PC-9 (cell line): ENCODE measurements at regions not wholly inside any gene's neighbourhood (a gene's known extent, or its start where the extent isn't known, plus 50 kb on each side); places are given as distances from the start of the nearest gene placed in this dataset.

Experiments
- BruUV-seq: library from RNA; stranded (reverse); fragments of 400-500 nt; replicated peaks from 2 replicates; lab custom pipeline; 2021; lab: Mats Ljungman, UMichigan
- CTCF ChIA-PET: fragments of 300-600 bp; sonication (Branson Sonifier 250); formaldehyde crosslinking; loops from one replicate; lab custom pipeline; 2022; ENCODE audit warnings: antibody characterized with exemption; lab: Charles Lee
- POLR2A ChIA-PET: fragments of 300-600 bp; sonication (Branson Sonifier 250); formaldehyde crosslinking; loops from one replicate; lab custom pipeline; 2022; ENCODE audit warnings: antibody characterized with exemption; ENCODE audit not compliant: unreplicated experiment; lab: Charles Lee
- DNase-seq, 2 experiments: peaks; one replicate each; pipeline versions ENCODE4 v3.0.0 to v3.0.0-alpha.2; 2015 to 2022; ENCODE audit warnings: mixed read lengths in 1 of 2
- H2AFZ ChIP-seq: fragments of 200-600 bp; sonication (generic); 2 replicates; pipeline ENCODE4 v1.8.1; 2017; ENCODE audit warnings: antibody characterized with exemption
- H3F3A ChIP-seq: fragments of 200-600 bp; sonication (generic); 2 replicates; pipeline ENCODE4 v1.8.1; 2017; ENCODE audit warnings: antibody characterized with exemption, mild to moderate bottlenecking, low read depth; ENCODE audit not compliant: insufficient read depth
- H3K27ac ChIP-seq: fragments of 200-600 bp; sonication (generic); 2 replicates; pipeline ENCODE4 v1.6.1; 2016; ENCODE audit warnings: mixed run types
- H3K27me3 ChIP-seq: fragments of 200-600 bp; sonication (generic); 2 replicates; pipeline ENCODE4 v1.6.1; 2016; ENCODE audit warnings: low read depth, mixed run types; ENCODE audit not compliant: insufficient read depth
- H3K36me3 ChIP-seq: fragments of 200-600 bp; sonication (generic); 2 replicates; pipeline ENCODE4 v1.6.1; 2016; ENCODE audit warnings: low read depth, mixed run types
- H3K4me1 ChIP-seq: fragments of 200-600 bp; sonication (generic); replicated peaks from 2 replicates; pipeline ENCODE4 v1.6.1; 2016; ENCODE audit warnings: mixed run types; ENCODE audit not compliant: insufficient read depth
- H3K4me2 ChIP-seq: fragments of 200-600 bp; sonication (generic); 2 replicates; pipeline ENCODE4 v1.6.1; 2017; ENCODE audit warnings: mixed run types
- H3K4me3 ChIP-seq: fragments of 200-600 bp; sonication (generic); 2 replicates; pipeline ENCODE4 v1.6.1; 2016; ENCODE audit warnings: mixed run types
- H3K79me2 ChIP-seq: fragments of 200-600 bp; sonication (generic); 2 replicates; pipeline ENCODE4 v1.6.1; 2017; ENCODE audit warnings: low read depth, mixed run types
- H3K9me2 ChIP-seq: fragments of 200-600 bp; sonication (generic); 2 replicates; pipeline ENCODE4 v1.8.1; 2017; ENCODE audit warnings: mild to moderate bottlenecking; ENCODE audit not compliant: insufficient read depth
- H3K9me3 ChIP-seq: fragments of 200-600 bp; sonication (generic); 2 replicates; pipeline ENCODE4 v1.8.1; 2016; ENCODE audit warnings: low read depth; ENCODE audit not compliant: insufficient read depth
- H4K20me1 ChIP-seq: fragments of 200-600 bp; sonication (generic); 2 replicates; pipeline ENCODE4 v1.8.1; 2017; ENCODE audit not compliant: insufficient read depth
- CTCF ChIP-seq: fragments of 200-600 bp; sonication (generic); conservative IDR thresholded peaks from 2 replicates; pipeline ENCODE4 v1.6.1; 2017; ENCODE audit warnings: mixed run types, antibody characterized with exemption, mild to moderate bottlenecking, moderate library complexity
- EZH2 ChIP-seq: fragments of 200-600 bp; sonication (generic); IDR thresholded peaks from 2 replicates; pipeline ENCODE4 v1.8.0; 2017; ENCODE audit warnings: antibody characterized with exemption, low read depth
- intact Hi-C: fragments of 100-400 bp; cut with micrococcal nuclease; formaldehyde crosslinking; loops from one replicate; pipeline ENCODE4 v1.10.0; 2022; ENCODE audit not compliant: unreplicated experiment

- Histone ChIP-seq H3F3A (no peaks in the 10 kb centered on the region), H3K9me3 (peaks cover 4% of the 10 kb centered on the region; the same call in 1 of the 2 replicates), H3K27me3 (no peaks in the 10 kb centered on the region), H3K36me3 (no peaks in the 10 kb centered on the region), H3K4me1 (no peaks in the 10 kb centered on the region), H3K4me3 (no peak overlapping the region), H2AFZ (no peak overlapping the region), H3K79me2 (no peaks in the 10 kb centered on the region), H3K4me2 (no peak overlapping the region), H3K9me2 (no peaks in the 10 kb centered on the region), H4K20me1 (no peaks in the 10 kb centered on the region), H3K27ac (no peak overlapping the region)
- no peak for DNase-seq
- TF ChIP-seq CTCF (no peak), EZH2 (no peak)
- POLR2A ChIA-PET, result no interaction called here
- CTCF ChIA-PET, result no interaction called here
- intact Hi-C loops, result no loop called here
- no TSS peak for BruUV-seq
These were observed 340.0 kb upstream of the EDIL3 start for GRCh38 chr5:84724683-84725082.

- intact Hi-C loops, result no loop called here
- Histone ChIP-seq H3K36me3 (no peaks in the 10 kb centered on the region), H3K4me1 (no peaks in the 10 kb centered on the region), H3K27me3 (no peaks in the 10 kb centered on the region), H3K4me3 (no peak overlapping the region), H3K79me2 (no peaks in the 10 kb centered on the region), H3K4me2 (no peak overlapping the region), H3F3A (no peaks in the 10 kb centered on the region), H3K9me3 (peaks cover 4% of the 10 kb centered on the region; the same call in 1 of the 2 replicates), H3K9me2 (no peaks in the 10 kb centered on the region), H2AFZ (no peak overlapping the region), H4K20me1 (no peaks in the 10 kb centered on the region), H3K27ac (no peak overlapping the region)
- TF ChIP-seq CTCF, result no peak
- TF ChIP-seq EZH2, result no peak
- no TSS peak for BruUV-seq
- POLR2A ChIA-PET, result no interaction called here
- CTCF ChIA-PET, result no interaction called here
- DNase-seq, result no peak
These were observed 339.5 kb upstream of the EDIL3 start for GRCh38 chr5:84724181-84724580.

GRCh38 chr5:84718377-84718776 lies 333.7 kb upstream of the EDIL3 start:
- H3K9me2 ChIP-seq, result no peaks in the 10 kb centered on the region
- H3K4me3 ChIP-seq, result no peak overlapping the region
- intact Hi-C loops, result no loop called here
- H4K20me1 ChIP-seq, result no peaks in the 10 kb centered on the region
- no peak overlapping the region for H3K27ac ChIP-seq
- no peaks in the 10 kb centered on the region for H3K27me3 ChIP-seq
- H3K4me1 ChIP-seq, result no peaks in the 10 kb centered on the region
- no peak overlapping the region for H2AFZ ChIP-seq
- no TSS peak for BruUV-seq
- TF ChIP-seq CTCF (no peak), EZH2 (no peak)
- POLR2A ChIA-PET, result no interaction called here
- H3K36me3 ChIP-seq, result no peaks in the 10 kb centered on the region
- DNase-seq, result no peak
- CTCF ChIA-PET, result no interaction called here
- H3F3A ChIP-seq, result no peaks in the 10 kb centered on the region
- H3K79me2 ChIP-seq, result no peaks in the 10 kb centered on the region
- H3K9me3 ChIP-seq, result no peaks in the 10 kb centered on the region; the same call in 1 of the 2 replicates
- H3K4me2 ChIP-seq, result no peak overlapping the region
